HepG2 (cell line): ENCODE measurements at regions not wholly inside any gene's neighbourhood (a gene's known extent, or its start where the extent isn't known, plus 50 kb on each side); places are given as distances from the start of the nearest gene placed in this dataset.

ENCODE experiments used
- ATF3 ChIP-seq: sonication (generic); formaldehyde crosslinking; IDR thresholded peaks from 2 replicates; pipeline ENCODE4 v1.4.0; 2020; ENCODE audit warnings: missing genetic modification reagents
- CREB1 ChIP-seq, 2 experiments: fragments of 450-650 bp in 1 of 2; IDR thresholded peaks; 2 replicates each; pipeline ENCODE4 v1.6.1; 2016 to 2017; ENCODE audit warnings: control low read depth in 1 of 2, mild to moderate bottlenecking in 1 of 2, missing compliant biosample characterization in 1 of 2, missing genetic modification characterization in 1 of 2
- CTCF ChIP-seq: sonication (generic); formaldehyde crosslinking; IDR thresholded peaks from 2 replicates; pipeline ENCODE4 v1.5.0; 2020; ENCODE audit warnings: mild to moderate bottlenecking, missing genetic modification reagents, moderate library complexity
- EZH2 ChIP-seq: conservative IDR thresholded peaks from 2 replicates; pipeline ENCODE4 v1.6.1; 2012; ENCODE audit warnings: mild to moderate bottlenecking, low read depth, low read length, moderate library complexity
- PRDM10 ChIP-seq: sonication (generic); formaldehyde crosslinking; IDR thresholded peaks from 2 replicates; pipeline ENCODE4 v1.4.0; 2020; ENCODE audit warnings: low read depth, missing genetic modification reagents
- ZKSCAN1 ChIP-seq: fragments of 150-350 bp; IDR thresholded peaks from 2 replicates; pipeline ENCODE4 v1.6.1; 2014; ENCODE audit warnings: low read length
- ZNF143 ChIP-seq: sonication (generic); formaldehyde crosslinking; IDR thresholded peaks from 2 replicates; pipeline ENCODE4 v1.4.0; 2020; ENCODE audit warnings: missing genetic modification reagents
- ZNF878 ChIP-seq: sonication (generic); formaldehyde crosslinking; IDR thresholded peaks from 2 replicates; pipeline ENCODE4 v1.8.1; 2023; ENCODE audit warnings: mild to moderate bottlenecking, missing genetic modification reagents, moderate library complexity

- TF ChIP-seq EZH2: no peak
- no peak for TF ChIP-seq CREB1 (IDR thresholded peaks at IDR 0.05)
- no peak for TF ChIP-seq CREB1 (CRISPR knock-in tag; IDR thresholded peaks at IDR 0.05)
- TF ChIP-seq CTCF: no peak
- TF ChIP-seq ATF3 (CRISPR knock-in tag): no peak
- TF ChIP-seq ZNF878: no peak
- TF ChIP-seq PRDM10 (CRISPR knock-in tag): no peak
- no peak for TF ChIP-seq ZKSCAN1
- no peak for TF ChIP-seq ZNF143 (CRISPR knock-in tag)
Observed at GRCh38 chr2:156115338-156115737, 217.2 kb downstream of the NR4A2 start.
